GM18505 (cell line): ENCODE measurements at regions not wholly inside any gene's neighbourhood (a gene's known extent, or its start where the extent isn't known, plus 50 kb on each side); places are given as distances from the start of the nearest gene placed in this dataset.
"Not testable (repeated sequence)": the region's sequence is repeated elsewhere in the genome, so short reads cannot be mapped to it uniquely, and the experiment has no call there.

Experiments used
- ATAC-seq: cut with Tn5 transposase; IDR thresholded peaks from one replicate; pipeline ENCODE4 v1.9.1; 2021; ENCODE audit not compliant: unreplicated experiment
- POLR2A ChIP-seq: IDR thresholded peaks from 4 replicates; pipeline ENCODE4 v1.6.1; 2011; ENCODE audit warnings: borderline replicate concordance; ENCODE audit not compliant: insufficient read depth, insufficient read length; ENCODE audit errors: extremely low read depth

- no peak for ATAC-seq
- TF ChIP-seq POLR2A = no peak
Observed at GRCh38 chr6:10136636-10137035, 278.2 kb downstream of the TFAP2A start.

- ATAC-seq = not testable (repeated sequence)
Observed at GRCh38 chr6:10134185-10134584, 280.7 kb downstream of the TFAP2A start.

- no peak for ATAC-seq
- TF ChIP-seq POLR2A = no peak
Observed at GRCh38 chr6:10128721-10129120, 286.2 kb downstream of the TFAP2A start.

- ATAC-seq = no peak
- TF ChIP-seq POLR2A = no peak
Observed at GRCh38 chr6:10122164-10122563, 292.7 kb downstream of the TFAP2A start.

GRCh38 chr6:10112871-10113549 lies 301.9 kb downstream of the TFAP2A start:
- TF ChIP-seq POLR2A = no peak

GRCh38 chr6:10111975-10112374 lies 302.9 kb downstream of the TFAP2A start:
- ATAC-seq = no peak
- TF ChIP-seq POLR2A = no peak

More at GRCh38 chr6:10112871-10113549, 301.9 kb downstream of the TFAP2A start:
- ATAC-seq = no peak

- no peak for ATAC-seq
- no peak for TF ChIP-seq POLR2A
Observed at GRCh38 chr6:10101551-10102252, 313.2 kb downstream of the TFAP2A start.

GRCh38 chr6:10099529-10100140 lies 315.2 kb downstream of the TFAP2A start:
- no peak for ATAC-seq
- TF ChIP-seq POLR2A = no peak

- ATAC-seq = no peak
- TF ChIP-seq POLR2A = no peak
Observed at GRCh38 chr6:10098756-10099528, 315.9 kb downstream of the TFAP2A start.

GRCh38 chr6:10093282-10093681 lies 321.6 kb downstream of the TFAP2A start:
- no peak for ATAC-seq
- TF ChIP-seq POLR2A = no peak

- TF ChIP-seq POLR2A = no peak
Observed at GRCh38 chr6:10084111-10084986, 330.5 kb downstream of the TFAP2A start.

GRCh38 chr6:10082385-10082784 lies 332.5 kb downstream of the TFAP2A start:
- ATAC-seq = no peak
- TF ChIP-seq POLR2A = no peak

More at GRCh38 chr6:10084111-10084986, 330.5 kb downstream of the TFAP2A start:
- ATAC-seq = no peak
